Fibroblast of the conjunctiva (primary cell): ENCODE measurements at regions not wholly inside any gene's neighbourhood (a gene's known extent, or its start where the extent isn't known, plus 50 kb on each side); places are given as distances from the start of the nearest gene placed in this dataset.
"Not testable (repeated sequence)": the region's sequence is repeated elsewhere in the genome, so short reads cannot be mapped to it uniquely, and the experiment has no call there.

Experiments used
- DNase-seq: peaks from one replicate; pipeline ENCODE4 v3.0.0-alpha.2; 2010; ENCODE audit warnings: low read depth

DNA sequence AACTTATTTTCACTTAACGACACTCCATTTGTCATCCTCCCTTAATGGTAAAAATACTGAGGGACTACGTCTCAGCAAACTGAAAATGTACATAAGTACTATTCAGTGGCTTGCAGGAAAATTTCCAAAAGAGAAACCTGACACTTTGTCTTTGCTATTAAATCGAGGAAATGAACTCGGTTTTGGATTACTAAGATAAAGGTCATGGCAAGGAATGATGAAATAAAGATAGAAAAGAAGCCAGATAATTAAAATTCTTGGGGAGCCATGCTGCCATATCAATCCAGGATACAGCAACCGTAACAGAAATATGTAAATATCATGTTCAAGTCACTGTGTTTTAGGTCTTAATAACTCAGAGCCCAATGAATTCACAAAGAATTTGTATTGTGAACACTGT is 647.8 kb downstream of the CDH9 start:
- DNase-seq = no peak

- no peak for DNase-seq
These were observed 649.4 kb downstream of the CDH9 start for GRCh38 chr5:26388976-26389375.

GRCh38 chr5:26386532-26386931 is 651.9 kb downstream of the CDH9 start:
- no peak for DNase-seq

GRCh38 chr5:26364624-26365023 is 673.8 kb downstream of the CDH9 start:
- DNase-seq = not testable (repeated sequence)

- no peak for DNase-seq
These were observed 694.5 kb downstream of the CDH9 start for GRCh38 chr5:26343801-26344325.

DNA sequence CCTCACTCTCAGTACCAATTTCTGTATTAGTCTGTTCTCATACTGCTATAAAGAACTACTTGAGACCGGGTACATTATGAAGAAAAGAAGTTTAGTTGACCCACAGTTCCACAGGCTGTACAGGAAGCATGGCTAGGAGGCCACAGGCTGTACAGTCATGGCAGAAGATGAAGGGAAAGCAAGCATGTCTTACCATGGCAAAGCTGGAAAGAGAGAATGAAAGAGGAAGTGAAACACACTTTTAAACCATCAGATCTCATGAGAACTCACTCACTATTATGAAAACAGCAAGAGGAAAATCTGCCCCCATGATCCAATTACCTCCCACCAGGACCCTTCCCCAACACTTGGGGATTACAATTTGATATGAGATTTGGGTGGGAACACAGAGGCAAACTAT is 698.8 kb downstream of the CDH9 start:
- no peak for DNase-seq

- DNase-seq = no peak
These were observed 708.7 kb downstream of the CDH9 start for GRCh38 chr5:26329562-26330189.

GRCh38 chr5:26326153-26326759 is 712.1 kb downstream of the CDH9 start:
- no peak for DNase-seq

DNA sequence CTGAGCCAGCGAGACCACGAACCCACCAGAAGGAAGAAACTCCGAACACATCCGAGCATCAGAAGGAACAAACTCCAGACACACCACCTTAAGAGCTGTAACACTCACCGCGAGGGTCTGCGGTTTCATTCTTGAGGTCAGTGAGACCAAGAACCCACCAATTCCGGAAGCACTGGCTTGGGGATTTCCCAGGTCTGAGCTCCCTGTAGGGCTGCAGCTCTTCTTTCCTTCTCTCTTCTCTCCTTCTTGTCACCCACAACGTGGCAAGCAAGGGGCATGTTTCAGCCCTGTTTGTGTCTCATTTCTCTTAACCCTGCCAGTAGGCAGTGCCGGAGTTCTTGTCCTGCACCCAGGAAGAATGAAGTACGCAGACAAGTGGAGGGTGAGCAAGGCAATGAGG is 713.0 kb downstream of the CDH9 start:
- not testable (repeated sequence) for DNase-seq

DNA sequence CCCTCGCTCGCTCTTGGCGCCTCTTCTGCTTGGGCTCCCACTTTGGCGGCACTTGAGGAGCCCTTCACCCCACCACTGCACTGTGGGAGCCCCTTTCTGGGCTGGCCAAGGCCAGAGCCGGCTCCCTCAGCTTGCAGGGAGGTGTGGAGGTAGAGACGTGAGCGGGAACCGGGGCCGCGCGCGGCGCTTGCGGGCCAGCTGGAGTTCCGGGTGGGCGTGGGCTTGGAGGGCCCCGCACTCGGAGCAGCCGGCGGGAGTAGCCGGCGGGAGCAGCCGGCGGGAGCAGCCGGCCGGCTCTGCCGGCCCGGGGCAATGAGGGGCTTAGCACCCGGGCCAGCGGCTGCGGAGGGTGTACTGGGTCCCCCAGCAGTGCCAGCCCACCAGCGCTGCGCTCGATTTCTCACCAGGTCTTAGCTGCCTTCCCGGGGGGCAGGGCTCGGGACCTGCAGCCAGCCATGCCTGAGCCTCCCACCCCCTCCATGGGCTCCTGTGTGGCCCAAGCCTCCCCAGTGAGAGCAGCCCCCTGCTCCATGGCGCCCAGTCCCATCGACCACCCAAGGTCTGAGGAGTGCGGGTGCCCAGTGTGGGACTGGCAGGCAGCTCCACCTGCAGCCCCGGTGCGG is 714.0 kb downstream of the CDH9 start:
- DNase-seq = not testable (repeated sequence)

DNA sequence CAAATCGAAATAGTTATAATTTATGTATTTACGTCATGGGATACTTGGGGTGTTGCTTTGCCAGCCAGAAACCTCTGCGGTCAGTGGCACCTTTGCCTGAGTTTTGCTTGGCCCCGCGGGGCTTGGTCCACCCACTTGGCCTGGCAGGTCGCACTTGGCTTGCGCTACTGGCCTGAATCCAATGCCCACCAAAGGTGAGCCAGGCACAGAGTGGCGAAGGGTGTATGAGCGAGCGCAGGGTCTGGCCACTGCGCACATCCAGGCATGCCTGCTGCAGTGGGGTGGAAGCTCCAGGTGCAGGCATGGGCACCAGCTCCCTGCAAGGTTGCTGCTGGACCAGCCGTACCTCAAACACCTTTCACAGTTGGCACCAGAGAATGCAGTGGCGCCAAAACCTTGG is 714.6 kb downstream of the CDH9 start:
- no peak for DNase-seq

GRCh38 chr5:26321278-26321677 is 717.1 kb downstream of the CDH9 start:
- no peak for DNase-seq

- DNase-seq = no peak
These were observed 728.0 kb downstream of the CDH9 start for GRCh38 chr5:26310415-26310814.

DNA sequence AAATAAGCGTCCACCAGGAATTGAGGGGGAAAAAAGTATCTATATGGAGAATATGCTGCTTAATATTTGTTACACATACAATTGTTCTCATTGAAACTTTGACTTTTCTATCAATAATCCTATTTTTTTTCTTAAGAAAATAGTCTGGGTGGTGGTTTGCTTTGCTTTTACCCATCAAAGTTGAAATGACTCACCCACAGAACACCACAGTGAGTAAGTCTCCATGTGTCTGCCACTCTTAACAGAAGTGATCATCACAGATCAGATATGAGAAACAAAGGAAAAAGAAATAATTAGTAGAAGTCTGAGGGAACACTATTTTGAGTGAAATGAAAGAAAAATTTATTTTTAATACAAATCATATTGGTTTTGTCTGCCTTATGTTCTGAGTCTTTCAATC is 742.8 kb downstream of the CDH9 start:
- no peak for DNase-seq

- no peak for DNase-seq
These were observed 756.2 kb downstream of the CDH9 start for GRCh38 chr5:26282190-26282589.

DNA sequence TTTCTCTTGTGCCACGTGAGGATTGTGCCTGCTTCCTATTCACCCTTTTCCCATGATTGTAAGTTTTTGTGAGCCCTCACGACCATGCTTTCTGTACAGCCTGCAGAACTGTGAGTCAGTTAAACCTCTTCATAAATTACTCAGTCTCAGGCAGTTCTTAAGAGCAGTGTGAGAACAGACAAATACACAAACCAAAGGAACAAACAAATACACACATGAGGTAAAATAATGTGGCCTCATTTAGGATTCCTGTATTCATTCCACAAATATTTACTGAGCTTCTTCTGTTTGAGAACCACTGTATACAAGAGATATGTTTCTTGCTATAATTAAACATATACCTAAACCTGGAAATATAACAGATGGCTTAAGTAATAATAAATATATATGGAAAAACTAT is 760.3 kb downstream of the CDH9 start:
- no peak for DNase-seq

DNA sequence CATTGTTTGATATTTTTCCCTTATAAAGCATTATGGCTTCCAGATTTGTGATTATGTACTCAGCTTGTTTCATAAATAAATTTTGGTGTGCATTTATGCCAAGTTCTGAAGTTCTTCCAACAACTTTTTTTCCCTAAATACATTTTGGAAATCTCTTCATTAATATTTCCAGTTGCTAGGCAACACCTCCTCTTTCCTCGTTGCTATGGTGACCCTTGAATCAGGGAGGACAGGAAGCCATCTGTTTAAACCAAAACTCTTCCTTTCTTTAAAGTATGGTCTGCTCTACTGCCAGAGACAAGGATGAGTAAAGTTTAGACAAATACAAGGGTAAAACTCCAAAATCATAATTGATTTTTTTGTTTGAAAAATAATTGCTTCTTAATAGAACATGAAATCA is 779.3 kb downstream of the CDH9 start:
- no peak for DNase-seq

DNA sequence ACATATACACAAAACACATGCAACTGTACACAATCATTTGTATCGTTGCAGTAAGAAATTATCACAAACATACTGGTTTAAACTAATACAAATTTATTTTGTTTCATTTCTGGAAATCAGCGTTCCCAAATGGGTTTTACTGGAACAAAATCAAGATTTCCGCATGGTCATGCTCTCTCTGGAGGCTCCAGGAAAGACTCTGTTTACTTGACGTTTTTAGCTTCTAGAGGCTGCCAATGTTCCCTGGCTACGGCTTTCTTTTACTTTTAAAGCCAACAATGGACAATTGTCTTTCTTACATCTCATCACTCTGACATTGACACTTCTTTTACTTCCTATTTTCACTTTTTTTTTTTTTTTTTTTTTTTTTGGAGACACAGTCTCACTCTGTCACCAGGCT is 793.1 kb downstream of the CDH9 start:
- DNase-seq = no peak

GRCh38 chr5:26239588-26239987 is 798.8 kb downstream of the CDH9 start:
- no peak for DNase-seq

- no peak for DNase-seq
These were observed 800.9 kb downstream of the CDH9 start for GRCh38 chr5:26237489-26237888.

- DNase-seq = no peak
These were observed 801.5 kb downstream of the CDH9 start for GRCh38 chr5:26236936-26237335.

GRCh38 chr5:26232706-26233105 is 805.7 kb downstream of the CDH9 start:
- no peak for DNase-seq

DNA sequence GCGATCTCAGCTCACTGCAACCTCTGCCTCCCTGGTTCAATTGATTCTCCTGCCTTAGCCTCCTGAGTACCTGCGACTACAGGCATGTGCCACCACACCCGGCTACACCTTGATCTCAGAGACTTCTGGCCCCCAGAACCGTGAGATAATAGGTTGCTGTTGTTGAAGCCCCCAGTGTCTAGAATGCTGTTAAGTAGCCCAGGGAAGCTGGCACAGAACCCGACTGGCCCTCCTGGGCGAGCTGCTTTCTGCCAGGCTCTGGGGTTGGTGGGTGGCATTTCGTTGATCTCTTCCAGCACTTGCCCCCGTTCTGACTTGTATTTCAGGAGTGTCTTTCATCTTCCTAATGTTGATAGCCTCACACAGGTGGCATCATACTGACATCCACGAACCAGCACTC is 807.1 kb downstream of the CDH9 start:
- no peak for DNase-seq

DNA sequence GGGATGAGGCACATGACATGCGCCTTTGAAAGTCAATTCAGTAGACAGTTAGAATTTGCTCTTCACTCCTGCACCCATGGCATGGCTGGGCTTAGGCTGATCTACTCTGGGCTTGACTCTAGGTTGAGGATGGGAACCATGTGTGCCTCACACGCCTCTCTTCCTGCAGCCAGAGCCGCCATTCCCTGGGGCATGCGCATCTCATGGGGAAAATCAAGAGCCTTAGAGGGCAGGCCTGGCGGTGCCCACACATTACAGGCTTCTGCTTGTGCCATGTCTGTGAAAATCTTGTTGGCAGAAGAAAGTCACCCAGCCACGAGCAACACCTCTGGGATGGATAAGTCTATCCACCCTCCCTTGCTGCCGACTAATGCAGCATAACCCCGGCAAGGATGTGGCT is 808.5 kb downstream of the CDH9 start:
- DNase-seq = no peak
